Astrocyte (in vitro differentiated cells and primary cell): ENCODE measurements at regions not wholly inside any gene's neighbourhood (a gene's known extent, or its start where the extent isn't known, plus 50 kb on each side); places are given as distances from the start of the nearest gene placed in this dataset.

Source experiments
- DNase-seq: peaks from one replicate; pipeline ENCODE4 v3.0.0-alpha.2; 2010; ENCODE audit warnings: low read depth
- FAIRE-seq: peaks from 2 replicates; lab custom pipeline; 2011; peaks lifted over from hg19 to GRCh38; lab: Jason Lieb, UNC
- H2AFZ ChIP-seq: 2 replicates; pipeline ENCODE4 v1.6.0; 2012; ENCODE audit warnings: low read depth, low read length, inconsistent platforms
- H3K27ac ChIP-seq: 2 replicates; pipeline ENCODE4 v1.5.1; 2011; ENCODE audit warnings: low read depth, low read length, inconsistent platforms
- H3K27me3 ChIP-seq: 2 replicates; pipeline ENCODE4 v1.6.0; 2011; ENCODE audit warnings: low read length, inconsistent platforms; ENCODE audit not compliant: insufficient read depth
- H3K36me3 ChIP-seq: 2 replicates; pipeline ENCODE4 v1.5.1; 2011; ENCODE audit warnings: low read length, inconsistent platforms; ENCODE audit not compliant: insufficient read depth
- H3K4me1 ChIP-seq: 2 replicates; pipeline ENCODE4 v1.5.1; 2011; ENCODE audit warnings: low read length, inconsistent platforms; ENCODE audit not compliant: insufficient read depth
- H3K4me2 ChIP-seq: 2 replicates; pipeline ENCODE4 v1.6.0; 2012; ENCODE audit warnings: low read length, inconsistent platforms
- H3K4me3 ChIP-seq: 2 replicates; pipeline ENCODE4 v1.5.1; 2011; ENCODE audit warnings: low read depth, mild to moderate bottlenecking, low read length, inconsistent platforms; ENCODE audit not compliant: insufficient read depth
- H3K79me2 ChIP-seq: 2 replicates; pipeline ENCODE4 v1.6.0; 2012; ENCODE audit warnings: mild to moderate bottlenecking, low read length, inconsistent platforms; ENCODE audit not compliant: insufficient read depth
- H3K9ac ChIP-seq: 2 replicates; pipeline ENCODE4 v1.6.0; 2012; ENCODE audit warnings: mild to moderate bottlenecking, low read length, inconsistent platforms
- H3K9me3 ChIP-seq: 2 replicates; pipeline ENCODE4 v1.5.1; 2012; ENCODE audit warnings: low read depth, mild to moderate bottlenecking, low read length, inconsistent platforms; ENCODE audit not compliant: insufficient read depth
- H4K20me1 ChIP-seq: 2 replicates; pipeline ENCODE4 v1.6.0; 2012; ENCODE audit warnings: low read length, inconsistent platforms; ENCODE audit not compliant: insufficient read depth
- H3K27ac Mint-ChIP-seq: one replicate; pipeline ENCODE4 v1.8.0; 2021; ENCODE audit warnings: mild to moderate bottlenecking, mixed read lengths; ENCODE audit not compliant: unreplicated experiment
- H3K27me3 Mint-ChIP-seq: one replicate; pipeline ENCODE4 v1.8.0; 2021; ENCODE audit warnings: low read depth, mixed read lengths; ENCODE audit not compliant: unreplicated experiment
- H3K36me3 Mint-ChIP-seq: one replicate; pipeline ENCODE4 v1.8.0; 2021; ENCODE audit warnings: low read depth, mixed read lengths; ENCODE audit not compliant: unreplicated experiment
- H3K4me1 Mint-ChIP-seq: one replicate; pipeline ENCODE4 v1.8.0; 2021; ENCODE audit warnings: low read depth, mixed read lengths; ENCODE audit not compliant: unreplicated experiment
- H3K4me3 Mint-ChIP-seq: one replicate; pipeline ENCODE4 v1.8.0; 2021; ENCODE audit warnings: mild to moderate bottlenecking, moderate library complexity, mixed read lengths; ENCODE audit not compliant: unreplicated experiment
- H3K9me3 Mint-ChIP-seq: one replicate; pipeline ENCODE4 v1.8.0; 2021; ENCODE audit warnings: mild to moderate bottlenecking, mixed read lengths; ENCODE audit not compliant: unreplicated experiment
- EZH2 ChIP-seq: IDR thresholded peaks from 2 replicates; pipeline ENCODE4 v1.6.1; 2012; ENCODE audit warnings: mild to moderate bottlenecking, low read length, inconsistent platforms; ENCODE audit not compliant: insufficient read depth
- TF ChIP-seq, protein P1 (sequence below): IDR thresholded peaks from 2 replicates; pipeline ENCODE4 v1.5.1; 2011; ENCODE audit warnings: low read depth, mild to moderate bottlenecking, inconsistent platforms, low read length, moderate library complexity; ENCODE audit not compliant: insufficient read depth

DNA sequence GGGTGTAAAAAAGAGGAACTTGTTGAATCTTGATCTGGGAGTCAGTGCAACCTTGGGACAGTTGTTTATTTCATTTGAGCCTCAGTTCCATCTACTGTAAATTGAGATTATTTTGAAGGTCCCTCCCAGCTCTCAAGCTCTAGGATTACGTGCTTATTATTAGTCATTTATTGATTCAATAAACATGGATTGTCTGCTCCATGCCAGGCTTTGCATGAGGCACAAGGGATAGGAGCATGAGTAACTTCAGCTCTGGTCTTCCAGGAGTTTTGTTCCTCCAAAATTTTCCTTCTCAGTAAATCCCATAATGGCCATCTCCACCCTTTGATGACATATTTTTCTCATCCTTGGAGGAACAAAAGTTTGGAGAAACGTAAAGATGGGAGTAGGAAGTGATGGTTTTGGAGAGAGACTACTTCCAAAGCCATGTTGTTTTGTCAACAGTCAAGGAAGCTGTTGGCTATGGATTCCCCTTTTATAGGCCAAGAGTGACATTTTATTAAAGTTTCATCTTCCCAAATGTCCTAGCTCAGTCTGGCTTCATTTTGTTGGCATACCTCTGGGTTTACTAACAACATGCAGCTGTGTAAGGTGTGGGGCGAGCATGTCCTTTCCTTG lies 244.6 kb downstream of the DMRT2 start:
- Mint-ChIP-seq H3K27ac (no peak overlapping the region), H3K9me3 (peaks cover 2% of the 10 kb centered on the region), H3K36me3 (no peaks in the 10 kb centered on the region), H3K4me3 (no peak overlapping the region), H3K27me3 (peaks cover 8% of the 10 kb centered on the region), H3K4me1 (peaks cover 13% of the 10 kb centered on the region)
- H3K4me1 ChIP-seq = no peaks in the 10 kb centered on the region
- no peaks in the 10 kb centered on the region for H4K20me1 ChIP-seq
- no peaks in the 10 kb centered on the region for H3K36me3 ChIP-seq
- FAIRE-seq (no peak), DNase-seq (no peak)
- no peak overlapping the region for H3K4me3 ChIP-seq
- TF ChIP-seq, protein P1, sequence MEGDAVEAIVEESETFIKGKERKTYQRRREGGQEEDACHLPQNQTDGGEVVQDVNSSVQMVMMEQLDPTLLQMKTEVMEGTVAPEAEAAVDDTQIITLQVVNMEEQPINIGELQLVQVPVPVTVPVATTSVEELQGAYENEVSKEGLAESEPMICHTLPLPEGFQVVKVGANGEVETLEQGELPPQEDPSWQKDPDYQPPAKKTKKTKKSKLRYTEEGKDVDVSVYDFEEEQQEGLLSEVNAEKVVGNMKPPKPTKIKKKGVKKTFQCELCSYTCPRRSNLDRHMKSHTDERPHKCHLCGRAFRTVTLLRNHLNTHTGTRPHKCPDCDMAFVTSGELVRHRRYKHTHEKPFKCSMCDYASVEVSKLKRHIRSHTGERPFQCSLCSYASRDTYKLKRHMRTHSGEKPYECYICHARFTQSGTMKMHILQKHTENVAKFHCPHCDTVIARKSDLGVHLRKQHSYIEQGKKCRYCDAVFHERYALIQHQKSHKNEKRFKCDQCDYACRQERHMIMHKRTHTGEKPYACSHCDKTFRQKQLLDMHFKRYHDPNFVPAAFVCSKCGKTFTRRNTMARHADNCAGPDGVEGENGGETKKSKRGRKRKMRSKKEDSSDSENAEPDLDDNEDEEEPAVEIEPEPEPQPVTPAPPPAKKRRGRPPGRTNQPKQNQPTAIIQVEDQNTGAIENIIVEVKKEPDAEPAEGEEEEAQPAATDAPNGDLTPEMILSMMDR = no peak
- no peak for TF ChIP-seq EZH2
- H3K4me2 ChIP-seq = no peak overlapping the region
- no peak overlapping the region for H2AFZ ChIP-seq
- no peak overlapping the region for H3K9ac ChIP-seq
- no peaks in the 10 kb centered on the region for H3K79me2 ChIP-seq
- H3K9me3 ChIP-seq = peaks cover 3% of the 10 kb centered on the region
- H3K27ac ChIP-seq = no peak overlapping the region
- H3K27me3 ChIP-seq = no peaks in the 10 kb centered on the region

GRCh38 chr9:1296331-1296730 lies 246.2 kb downstream of the DMRT2 start:
- H3K27ac Mint-ChIP-seq = no peak overlapping the region
- peaks cover 13% of the 10 kb centered on the region for H3K4me1 Mint-ChIP-seq
- Histone ChIP-seq H3K36me3 (no peaks in the 10 kb centered on the region), H3K27ac (no peak overlapping the region), H3K9ac (no peak overlapping the region), H3K27me3 (no peaks in the 10 kb centered on the region), H3K4me3 (no peak overlapping the region), H4K20me1 (no peaks in the 10 kb centered on the region), H3K9me3 (peaks cover 1% of the 10 kb centered on the region), H2AFZ (no peak overlapping the region), H3K4me1 (no peaks in the 10 kb centered on the region), H3K4me2 (no peak overlapping the region), H3K79me2 (no peaks in the 10 kb centered on the region)
- no peak for DNase-seq
- no peaks in the 10 kb centered on the region for H3K36me3 Mint-ChIP-seq
- no peak for FAIRE-seq
- H3K4me3 Mint-ChIP-seq = no peak overlapping the region
- H3K27me3 Mint-ChIP-seq = peaks cover 8% of the 10 kb centered on the region
- TF ChIP-seq EZH2 = no peak
- TF ChIP-seq, protein P1 = no peak
- H3K9me3 Mint-ChIP-seq = peaks cover 2% of the 10 kb centered on the region

- H3K4me3 Mint-ChIP-seq = no peak overlapping the region
- H3K36me3 Mint-ChIP-seq = no peaks in the 10 kb centered on the region
- Histone ChIP-seq H4K20me1 (no peaks in the 10 kb centered on the region), H3K27ac (no peak overlapping the region), H3K9ac (no peak overlapping the region), H3K36me3 (no peaks in the 10 kb centered on the region), H3K4me3 (no peak overlapping the region), H2AFZ (no peak overlapping the region), H3K9me3 (no peaks in the 10 kb centered on the region), H3K79me2 (no peaks in the 10 kb centered on the region), H3K4me2 (no peak overlapping the region), H3K4me1 (no peaks in the 10 kb centered on the region), H3K27me3 (no peaks in the 10 kb centered on the region)
- H3K27ac Mint-ChIP-seq = peak overlapping the region; percentile 91
- TF ChIP-seq, protein P1 = no peak
- TF ChIP-seq EZH2 = no peak
- no peak for FAIRE-seq
- peaks cover 2% of the 10 kb centered on the region for H3K27me3 Mint-ChIP-seq
- peaks cover 2% of the 10 kb centered on the region for H3K9me3 Mint-ChIP-seq
- peaks cover 13% of the 10 kb centered on the region for H3K4me1 Mint-ChIP-seq
- DNase-seq = no peak
These were observed 247.9 kb downstream of the DMRT2 start for GRCh38 chr9:1298046-1298445.
